MM.1S (cell line): ENCODE measurements at regions not wholly inside any gene's neighbourhood (a gene's known extent, or its start where the extent isn't known, plus 50 kb on each side); places are given as distances from the start of the nearest gene placed in this dataset.
"Not testable (repeated sequence)": the region's sequence is repeated elsewhere in the genome, so short reads cannot be mapped to it uniquely, and the experiment has no call there.

Experiments
- CTCF ChIP-seq: fragments of 300-600 bp; sonication (generic); IDR thresholded peaks from 2 replicates; pipeline ENCODE4 v1.5.1; 2016; ENCODE audit warnings: antibody characterized with exemption, low read length, mixed read lengths
- EZH2phosphoT487 ChIP-seq: fragments of 300-600 bp; sonication (generic); IDR thresholded peaks from 2 replicates; pipeline ENCODE4 v1.6.1; 2018; ENCODE audit warnings: antibody characterized with exemption, low read length

- TF ChIP-seq CTCF, EZH2phosphoT487: not testable (repeated sequence)
Measured at GRCh38 chr10:8868924-8869323, 814.4 kb downstream of the GATA3 start.
